ENCODE measurements at regions not wholly inside any gene's neighbourhood (a gene's known extent, or its start where the extent isn't known, plus 50 kb on each side); places are given as distances from the start of the nearest gene placed in this dataset.

- TF ChIP-seq ZNF639 (tag by site-specific recombination; IDR thresholded peaks at IDR 0.05) = no peak
- no peak for TF ChIP-seq ZIC2 (tag by site-specific recombination; IDR thresholded peaks at IDR 0.05)
- TF ChIP-seq ZNF266 (tag by site-specific recombination; IDR thresholded peaks at IDR 0.05; ENCODE audit: low read depth) = no peak
- no peak for TF ChIP-seq MZF1 (tag by site-specific recombination; IDR thresholded peaks at IDR 0.05; ENCODE audit: borderline replicate concordance)
- TF ChIP-seq CTCF (tag by site-specific recombination; IDR thresholded peaks at IDR 0.05) = no peak
- TF ChIP-seq ZBTB8A (tag by site-specific recombination; IDR thresholded peaks at IDR 0.05) = no peak
- TF ChIP-seq REST (tag by site-specific recombination; IDR thresholded peaks at IDR 0.05) = no peak
- no peak for TF ChIP-seq ZNF121 (tag by site-specific recombination; IDR thresholded peaks at IDR 0.05)
These were observed 313.5 kb downstream of the CAAP1 start for GRCh38 chr9:26579056-26579455.

Measured in HEK293 (cell line).